NT2/D1 (cell line): ENCODE measurements at regions not wholly inside any gene's neighbourhood (a gene's known extent, or its start where the extent isn't known, plus 50 kb on each side); places are given as distances from the start of the nearest gene placed in this dataset.

Source experiments
- YY1 ChIP-seq: IDR thresholded peaks from 2 replicates; pipeline ENCODE4 v1.6.1; 2011; ENCODE audit not compliant: insufficient read length, insufficient read depth
- ZNF274 ChIP-seq: IDR thresholded peaks from 2 replicates; pipeline ENCODE4 v1.6.1; 2011; ENCODE audit warnings: mild to moderate bottlenecking, low read depth, low read length

DNA sequence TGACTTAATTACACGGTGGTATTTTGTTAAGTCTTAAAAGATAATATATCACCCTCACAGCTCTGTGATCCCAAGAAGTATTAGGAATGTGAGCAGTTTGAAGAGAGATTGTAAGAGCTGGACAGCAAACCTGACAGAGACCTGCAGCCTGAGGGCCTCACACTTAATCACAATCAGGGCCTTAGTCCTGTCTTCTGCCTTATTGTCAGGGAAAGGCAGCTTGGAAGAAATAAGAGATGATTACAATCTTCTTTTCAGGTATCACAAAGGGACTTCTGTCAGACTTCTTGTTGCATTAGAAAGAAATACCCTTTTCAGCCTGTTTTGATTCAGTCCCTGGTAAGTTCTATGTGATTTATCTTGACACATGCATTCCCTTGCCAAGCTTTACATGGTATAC lies 1433.8 kb upstream of the SLC39A10 start:
- TF ChIP-seq YY1 (no peak), ZNF274 (no peak)
